BJ (cell line): ENCODE measurements at regions not wholly inside any gene's neighbourhood (a gene's known extent, or its start where the extent isn't known, plus 50 kb on each side); places are given as distances from the start of the nearest gene placed in this dataset.
A peak's percentile ranks its signal among the peaks of the same experiment; 100 is the strongest.

Experiments used
- CTCF ChIA-PET: fragments of 350-600 bp; formaldehyde crosslinking; extraction: SDS; loops from one replicate; lab custom pipeline; 2021; ENCODE audit warnings: antibody characterized with exemption, inconsistent platforms; lab: Yijun Ruan, JAX
- POLR2A ChIA-PET: fragments of 300-600 bp; sonication (Branson Sonifier 250); formaldehyde crosslinking; extraction: SDS; loops from one replicate; lab custom pipeline; 2021; ENCODE audit warnings: antibody characterized with exemption; lab: Charles Lee
- DNase-seq: peaks from one replicate; pipeline ENCODE4 v3.0.0-alpha.2; 2011; ENCODE audit warnings: low read depth
- H3K27me3 ChIP-seq: 2 replicates; pipeline ENCODE4 v1.6.0; 2011; ENCODE audit warnings: low read length; ENCODE audit not compliant: control insufficient read depth, insufficient read depth
- H3K36me3 ChIP-seq: 2 replicates; pipeline ENCODE4 v1.5.1; 2011; ENCODE audit warnings: low read length; ENCODE audit not compliant: control insufficient read depth, insufficient read depth
- H3K4me3 ChIP-seq: 2 replicates; pipeline ENCODE4 v1.5.1; 2011; ENCODE audit warnings: low read depth, mild to moderate bottlenecking, control low read depth, low read length
- CTCF ChIP-seq: IDR thresholded peaks from 2 replicates; pipeline ENCODE4 v1.5.1; 2011; ENCODE audit warnings: low read depth, mild to moderate bottlenecking, control low read depth, inconsistent platforms, low read length, moderate library complexity; ENCODE audit not compliant: insufficient read depth

GRCh38 chr1:178612261-178612660, 99.4 kb downstream of the TEX35 start:
- ChIA-PET POLR2A (no interaction called here), CTCF (interaction anchor here (0.8 to 1.3 kb wide), 3 partner anchors 19 to 70 kb away, joined by 3 to 5 read pairs (median 3); no protein-coding TSS in a partner anchor)
- H3K27me3 ChIP-seq, result no peaks in the 10 kb centered on the region
- DNase-seq, result peak; percentile 44
- no peaks in the 10 kb centered on the region for H3K36me3 ChIP-seq
- no peak overlapping the region for H3K4me3 ChIP-seq
- TF ChIP-seq CTCF, result no peak

- no peaks in the 10 kb centered on the region for H3K36me3 ChIP-seq
- POLR2A ChIA-PET, result no interaction called here
- no peak overlapping the region for H3K4me3 ChIP-seq
- no peak for DNase-seq
- H3K27me3 ChIP-seq, result no peaks in the 10 kb centered on the region
- CTCF ChIA-PET, result interaction anchor here (1.0 kb wide), 1 partner anchor 140 kb away, joined by 3 read pairs; no protein-coding TSS in a partner anchor
- no peak for TF ChIP-seq CTCF
Measured at GRCh38 chr1:178613271-178613945, 100.5 kb downstream of the TEX35 start.

- no peak for DNase-seq
- ChIA-PET CTCF (interaction anchor here (0.8 to 1.2 kb wide), 3 partner anchors 13 to 140 kb away, joined by 3 read pairs; no protein-coding TSS in a partner anchor), POLR2A (no interaction called here)
- Histone ChIP-seq H3K36me3 (no peaks in the 10 kb centered on the region), H3K4me3 (no peak overlapping the region), H3K27me3 (no peaks in the 10 kb centered on the region)
- TF ChIP-seq CTCF, result no peak
Measured at GRCh38 chr1:178614286-178614685, 101.4 kb downstream of the TEX35 start.

- Histone ChIP-seq H3K27me3 (no peaks in the 10 kb centered on the region), H3K36me3 (no peaks in the 10 kb centered on the region), H3K4me3 (no peak overlapping the region)
- no peak for TF ChIP-seq CTCF
- DNase-seq, result no peak
- ChIA-PET POLR2A (interaction anchor here (0.5 kb wide), 1 partner anchor 106 kb away, joined by 9 read pairs; the partner anchor contains the start of gene RALGPS2), CTCF (interaction anchor here (1.0 to 1.1 kb wide), 2 partner anchors 10 to 134 kb away, joined by 3 to 4 read pairs; no protein-coding TSS in a partner anchor)
Measured at GRCh38 chr1:178619042-178619927, 105.8 kb upstream of the RALGPS2 start.
